B cell (primary cell): ENCODE measurements at regions not wholly inside any gene's neighbourhood (a gene's known extent, or its start where the extent isn't known, plus 50 kb on each side); places are given as distances from the start of the nearest gene placed in this dataset.

Experiments used
- CTCF ChIP-seq: fragments of 200-600 bp; IDR thresholded peaks from one replicate; pipeline ENCODE4 v1.8.0; 2022; ENCODE audit warnings: antibody characterized with exemption, mild to moderate bottlenecking
- EZH2 ChIP-seq: IDR thresholded peaks from 2 replicates; pipeline ENCODE4 v1.6.1; 2012; ENCODE audit warnings: borderline replicate concordance, low read depth, mild to moderate bottlenecking, moderate library complexity, low read length; ENCODE audit not compliant: insufficient read depth, poor library complexity, severe bottlenecking

GRCh38 chr5:143474616-143475015, 71.1 kb upstream of the NR3C1 start:
- TF ChIP-seq EZH2 (no peak), CTCF (no peak)
